ENCODE measurements at regions not wholly inside any gene's neighbourhood (a gene's known extent, or its start where the extent isn't known, plus 50 kb on each side); places are given as distances from the start of the nearest gene placed in this dataset.

- DNase-seq, result peak; percentile 33
Observed at GRCh38 chr2:42928692-42929545, 136.5 kb upstream of the HAAO start.

DNA sequence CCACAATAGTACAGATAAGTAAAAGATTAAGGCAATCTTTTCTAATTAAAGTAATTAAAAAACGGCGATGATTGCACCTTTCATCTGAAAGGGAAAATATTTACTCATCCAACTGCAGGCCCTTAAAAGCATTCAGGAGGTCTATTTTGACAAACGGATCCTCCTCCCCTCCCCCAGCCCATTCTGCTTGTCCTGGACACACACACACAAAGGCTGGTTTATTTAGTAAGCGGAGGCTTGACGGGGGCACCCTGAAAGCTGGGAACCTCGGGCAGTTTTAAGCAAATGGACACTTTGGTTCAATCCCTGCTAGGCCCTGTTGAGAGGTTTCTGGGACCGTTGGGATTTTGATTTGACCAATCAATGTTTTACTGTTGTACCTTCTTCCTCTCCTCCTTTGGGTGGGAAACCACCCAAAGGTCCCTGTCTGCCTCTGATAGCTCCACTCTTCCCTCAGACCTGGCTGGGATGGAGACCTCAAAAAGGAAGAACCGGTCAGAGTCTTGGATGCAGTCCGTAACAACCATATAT lies 135.8 kb upstream of the HAAO start:
- DNase-seq, result no peak

DNA sequence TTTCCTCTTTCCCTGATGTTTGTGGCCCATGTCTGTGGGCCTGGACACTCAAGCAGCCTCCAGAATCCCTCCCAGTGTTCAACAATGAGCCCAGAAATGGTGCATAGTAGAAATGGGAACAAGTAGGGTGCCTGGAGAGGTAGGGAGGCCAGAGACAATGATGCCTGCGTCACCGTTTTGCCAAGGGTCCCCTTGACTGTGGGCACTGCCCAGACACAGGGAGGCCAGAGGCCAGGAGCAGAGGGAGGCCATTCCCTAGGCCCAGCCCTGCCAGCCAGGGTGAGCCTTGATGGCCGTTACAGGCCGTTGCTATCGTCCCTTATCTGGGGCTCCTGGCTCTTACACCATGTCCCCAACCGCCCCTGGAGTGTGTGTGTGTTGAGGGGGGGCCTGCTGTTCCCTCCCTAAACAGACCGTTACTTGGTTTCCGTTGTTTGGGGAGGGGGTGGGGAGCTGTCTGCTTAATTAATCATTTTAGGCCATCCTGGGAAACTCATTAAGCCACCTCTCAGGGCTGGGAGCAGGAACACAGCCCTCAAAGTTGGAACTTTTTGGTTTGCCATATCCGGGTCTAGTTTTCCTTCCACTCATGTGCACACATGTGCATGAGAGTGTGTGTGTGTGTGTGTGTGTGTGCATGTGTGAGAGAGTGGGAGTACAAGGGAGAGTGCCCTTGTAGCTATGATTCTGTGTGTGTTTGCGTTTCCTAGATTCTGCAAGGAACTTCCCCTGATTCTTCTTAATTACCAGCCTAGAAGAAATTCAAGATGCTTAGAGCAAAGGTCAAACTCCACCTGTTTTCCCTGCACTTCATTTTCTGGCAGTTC lies 135.2 kb upstream of the HAAO start:
- DNase-seq, result no peak

DNA sequence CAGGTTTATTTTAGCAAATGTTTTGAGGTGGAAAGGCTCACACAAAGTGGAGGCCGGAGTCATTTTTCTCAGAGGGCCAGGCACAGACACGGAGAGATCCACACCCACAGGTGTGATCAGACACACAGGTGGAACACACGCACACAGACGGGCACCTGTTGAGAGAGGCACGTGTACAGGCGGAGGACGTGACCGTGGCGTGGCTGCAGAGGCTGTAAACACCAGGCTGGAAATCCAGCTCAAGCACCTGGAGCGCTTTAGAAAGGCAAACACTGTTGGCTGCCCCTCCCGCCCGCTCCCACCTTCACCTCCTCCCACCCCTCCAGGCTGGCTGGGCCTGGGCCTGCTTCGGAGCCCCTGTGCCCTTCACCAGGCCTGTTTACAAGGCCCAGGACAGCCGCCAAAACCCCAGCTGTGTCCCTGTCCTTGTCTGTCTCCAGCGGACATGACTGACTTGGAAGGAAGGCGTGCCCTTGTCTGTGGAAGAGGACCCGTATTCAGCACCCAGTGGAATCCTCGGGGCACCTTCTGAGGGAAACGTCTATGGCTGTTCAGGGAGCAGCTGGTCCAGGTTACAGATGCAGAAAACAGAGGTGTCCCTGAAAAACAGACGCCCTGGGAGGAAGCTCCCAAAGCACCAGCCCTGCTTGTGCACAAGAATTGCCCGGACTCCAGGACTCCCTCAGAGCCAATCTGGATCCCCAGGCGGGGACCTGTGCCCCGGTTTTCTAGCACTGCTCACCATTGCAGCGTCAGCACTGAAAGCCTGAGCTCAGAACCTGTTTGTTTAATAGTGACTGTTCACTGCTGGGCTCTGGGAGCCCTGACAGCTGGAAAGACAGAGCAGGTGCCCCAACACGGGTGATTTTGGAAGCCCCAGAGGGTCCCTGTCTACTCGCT lies 134.3 kb upstream of the HAAO start:
- no peak for DNase-seq

GRCh38 chr2:42925742-42926433 lies 133.5 kb upstream of the HAAO start:
- DNase-seq, result no peak

GRCh38 chr2:42924418-42924886 lies 132.1 kb upstream of the HAAO start:
- DNase-seq, result no peak

- no peak for DNase-seq
Observed at GRCh38 chr2:42923580-42924417, 131.4 kb upstream of the HAAO start.

DNA sequence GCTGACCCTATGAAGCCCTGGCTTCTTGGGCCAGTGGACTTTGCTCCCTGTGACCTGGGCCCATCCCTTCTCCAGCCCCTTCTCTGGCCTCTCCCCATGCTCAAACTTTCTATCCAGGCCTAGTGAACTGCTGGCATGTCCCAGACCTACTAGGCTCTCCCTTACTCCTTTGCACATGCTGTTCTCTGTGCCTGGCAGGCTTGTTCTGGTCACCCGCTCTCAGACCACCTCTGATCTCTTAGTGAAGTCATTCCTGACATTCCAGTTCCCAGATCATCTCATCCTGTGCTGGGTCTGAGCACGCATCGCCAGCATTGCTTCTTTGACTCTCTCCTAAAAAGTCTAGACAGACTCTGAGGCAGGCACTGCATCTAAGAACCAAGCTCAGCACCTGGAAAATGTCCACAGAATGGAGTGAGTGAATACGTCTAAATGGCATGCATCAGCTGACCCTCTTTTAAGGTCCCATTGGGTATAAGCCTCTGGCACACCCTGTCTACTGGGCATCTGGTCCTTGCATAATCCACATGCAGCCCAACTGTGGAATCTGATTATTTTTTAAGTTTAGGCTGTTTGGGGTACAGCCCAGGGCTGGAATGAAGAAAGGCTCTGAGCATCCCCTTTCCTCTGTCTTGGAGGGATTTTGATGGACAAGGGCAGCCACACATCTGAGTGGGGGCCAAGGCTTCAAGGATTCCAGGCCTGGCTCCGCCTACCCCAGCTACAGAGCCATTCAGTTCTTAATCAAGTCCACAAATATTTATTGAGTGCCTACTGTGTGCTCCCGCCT lies 130.6 kb upstream of the HAAO start:
- no peak for DNase-seq

DNA sequence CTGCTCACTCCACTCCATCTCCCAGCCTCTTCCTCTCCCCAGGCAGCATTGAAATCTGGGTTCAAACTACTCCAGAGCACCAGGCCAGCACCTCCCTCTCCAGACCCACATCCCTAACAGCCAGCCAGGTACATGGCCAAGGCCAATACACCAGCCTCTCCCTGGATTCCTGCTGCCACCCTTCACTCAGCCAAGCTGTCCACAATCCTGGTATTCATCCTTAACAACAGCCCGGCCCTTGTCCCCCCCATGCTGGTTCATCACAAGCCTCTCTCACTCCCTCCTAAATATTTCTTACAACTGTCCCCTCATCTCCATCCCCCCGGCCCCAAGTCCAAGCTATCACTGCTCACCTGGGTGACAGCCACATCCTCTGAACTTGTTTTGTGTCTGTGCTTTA lies 129.9 kb upstream of the HAAO start:
- no peak for DNase-seq

DNA sequence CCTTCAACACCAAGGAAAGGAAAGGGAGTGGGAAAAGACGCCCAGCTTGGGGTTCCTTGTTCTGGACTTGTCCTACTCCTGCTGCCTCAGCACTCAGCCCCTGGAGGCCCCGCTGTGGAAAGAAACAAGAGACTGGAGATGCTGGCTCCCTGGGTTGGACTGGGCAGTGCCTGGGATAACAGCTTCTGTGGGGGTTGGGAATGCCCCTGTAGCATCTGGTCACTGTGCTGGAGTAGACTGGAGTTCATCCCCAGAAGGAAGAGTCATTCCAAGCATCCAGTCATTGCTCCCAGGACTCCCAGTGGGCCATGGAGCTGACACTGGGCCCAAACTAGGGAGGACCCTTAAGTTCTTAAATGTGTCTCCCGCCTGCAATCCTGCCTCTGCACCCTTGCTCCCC lies 129.3 kb upstream of the HAAO start:
- DNase-seq, result no peak

- no peak for DNase-seq
Observed at GRCh38 chr2:42921147-42921520, 128.8 kb upstream of the HAAO start.

- DNase-seq, result no peak
Observed at GRCh38 chr2:42920446-42921146, 128.2 kb upstream of the HAAO start.

GRCh38 chr2:42918671-42919318 lies 126.4 kb upstream of the HAAO start:
- DNase-seq, result no peak

- DNase-seq, result no peak
Observed at GRCh38 chr2:42918041-42918440, 125.7 kb upstream of the HAAO start.

GRCh38 chr2:42917425-42917927 lies 125.1 kb upstream of the HAAO start:
- peak; percentile 15 for DNase-seq

GRCh38 chr2:42916324-42916723 lies 123.9 kb upstream of the HAAO start:
- no peak for DNase-seq

- no peak for DNase-seq
Observed at GRCh38 chr2:42914860-42915259, 122.5 kb upstream of the HAAO start.

- peak; percentile 78 for DNase-seq
Observed at GRCh38 chr2:42914314-42914713, 121.9 kb upstream of the HAAO start.
